OCI-LY7 (cell line): ENCODE measurements at regions not wholly inside any gene's neighbourhood (a gene's known extent, or its start where the extent isn't known, plus 50 kb on each side); places are given as distances from the start of the nearest gene placed in this dataset.

Experiments
- CTCF ChIP-seq: fragments of 200-600 bp; sonication (generic); conservative IDR thresholded peaks from 2 replicates; pipeline ENCODE4 v1.5.1; 2014; ENCODE audit warnings: mild to moderate bottlenecking, antibody characterized with exemption, low read length, moderate library complexity, mixed read lengths
- EZH2phosphoT487 ChIP-seq: fragments of 200-600 bp; sonication (generic); IDR thresholded peaks from 2 replicates; pipeline ENCODE4 v1.6.1; 2018; ENCODE audit warnings: low read depth, borderline replicate concordance, mild to moderate bottlenecking, mixed run types, antibody characterized with exemption, low read length, moderate library complexity, mixed read lengths

GRCh38 chr4:72701987-72702819, 133.2 kb upstream of the ADAMTS3 start:
- TF ChIP-seq CTCF = peak; percentile 90
- TF ChIP-seq EZH2phosphoT487 = no peak
